ENCODE measurements at regions not wholly inside any gene's neighbourhood (a gene's known extent, or its start where the extent isn't known, plus 50 kb on each side); places are given as distances from the start of the nearest gene placed in this dataset.

GRCh38 chr10:21184984-21185383, 287.9 kb upstream of the NEBL start:
- Histone ChIP-seq H3K27me3 (ENCODE audit: control insufficient read depth, insufficient read depth, low read length) (no peaks in the 10 kb centered on the region), H3K4me1 (ENCODE audit: control insufficient read depth, low read depth, low read length) (peaks cover 4% of the 10 kb centered on the region), H3K9ac (ENCODE audit: low read length) (no peak overlapping the region), H3K36me3 (ENCODE audit: control insufficient read depth, low read depth, low read length) (no peaks in the 10 kb centered on the region), H3K9me3 (ENCODE audit: control insufficient read depth, low read depth, low read length) (no peaks in the 10 kb centered on the region), H3K4me3 (ENCODE audit: low read length) (no peak overlapping the region), H3K27ac (ENCODE audit: low read length) (no peak overlapping the region)

- no peak overlapping the region for H3K4me3 ChIP-seq (ENCODE audit: low read length)
- H3K36me3 ChIP-seq (ENCODE audit: control insufficient read depth, low read depth, low read length) = no peaks in the 10 kb centered on the region
- H3K9me3 ChIP-seq (ENCODE audit: control insufficient read depth, low read depth, low read length) = no peaks in the 10 kb centered on the region
- H3K27me3 ChIP-seq (ENCODE audit: control insufficient read depth, insufficient read depth, low read length) = no peaks in the 10 kb centered on the region
- no peak overlapping the region for H3K9ac ChIP-seq (ENCODE audit: low read length)
- peaks cover 4% of the 10 kb centered on the region for H3K4me1 ChIP-seq (ENCODE audit: control insufficient read depth, low read depth, low read length)
- H3K27ac ChIP-seq (ENCODE audit: low read length) = no peak overlapping the region
Measured at GRCh38 chr10:21184216-21184615, 287.1 kb upstream of the NEBL start.

DNA sequence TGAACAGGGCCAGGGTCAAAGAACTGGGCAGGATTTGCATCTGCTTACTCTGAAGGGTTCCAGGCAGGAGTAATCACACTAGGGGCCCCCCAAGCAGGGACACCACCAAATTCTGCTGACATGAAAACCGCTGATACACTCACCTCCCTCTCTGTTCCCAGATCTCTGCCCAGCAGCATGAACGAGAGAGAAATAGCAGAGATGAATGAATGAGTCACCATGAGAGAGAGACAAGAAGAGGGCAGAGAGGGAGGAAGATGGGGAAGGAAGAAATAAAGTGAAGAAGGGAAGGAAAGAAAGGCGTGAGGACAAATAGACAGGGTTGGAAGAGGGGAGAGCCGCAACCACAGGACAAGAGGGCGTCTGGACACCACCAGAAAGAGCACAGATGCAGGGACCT, 285.9 kb upstream of the NEBL start:
- H3K27ac ChIP-seq (ENCODE audit: low read length) = no peak overlapping the region
- no peak overlapping the region for H3K9ac ChIP-seq (ENCODE audit: low read length)

DNA sequence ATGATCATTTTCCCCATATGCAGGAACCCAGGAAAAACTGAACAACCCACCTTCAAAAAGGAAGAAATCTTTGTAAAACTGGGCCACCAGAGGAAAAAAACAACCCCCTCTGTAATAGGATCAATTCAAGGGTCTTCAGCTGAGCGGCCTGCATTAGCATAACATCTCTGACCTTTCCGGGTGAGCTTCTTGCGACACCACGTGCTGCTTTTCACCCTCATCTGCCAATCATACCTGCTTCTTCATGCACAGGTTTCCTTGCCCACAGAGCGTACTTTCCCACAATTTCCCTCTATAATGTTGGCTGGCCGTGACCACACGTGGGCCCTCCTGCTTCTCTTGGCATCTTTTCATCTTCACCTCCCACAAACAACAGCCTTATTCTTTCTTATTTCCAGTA, 284.3 kb upstream of the NEBL start:
- Histone ChIP-seq H3K27ac (ENCODE audit: low read length) (no peak overlapping the region), H3K9me3 (ENCODE audit: control insufficient read depth, low read depth, low read length) (no peaks in the 10 kb centered on the region), H3K27me3 (ENCODE audit: control insufficient read depth, insufficient read depth, low read length) (peaks cover 3% of the 10 kb centered on the region), H3K36me3 (ENCODE audit: control insufficient read depth, low read depth, low read length) (no peaks in the 10 kb centered on the region), H3K4me1 (ENCODE audit: control insufficient read depth, low read depth, low read length) (peaks cover 4% of the 10 kb centered on the region), H3K4me3 (ENCODE audit: low read length) (no peak overlapping the region), H3K9ac (ENCODE audit: low read length) (no peak overlapping the region)

More for the DNA sequence above, 285.9 kb upstream of the NEBL start:
- Histone ChIP-seq H3K4me3 (ENCODE audit: low read length) (no peak overlapping the region), H3K36me3 (ENCODE audit: control insufficient read depth, low read depth, low read length) (no peaks in the 10 kb centered on the region), H3K27me3 (ENCODE audit: control insufficient read depth, insufficient read depth, low read length) (no peaks in the 10 kb centered on the region), H3K9me3 (ENCODE audit: control insufficient read depth, low read depth, low read length) (no peaks in the 10 kb centered on the region), H3K4me1 (ENCODE audit: control insufficient read depth, low read depth, low read length) (peaks cover 4% of the 10 kb centered on the region)

DNA sequence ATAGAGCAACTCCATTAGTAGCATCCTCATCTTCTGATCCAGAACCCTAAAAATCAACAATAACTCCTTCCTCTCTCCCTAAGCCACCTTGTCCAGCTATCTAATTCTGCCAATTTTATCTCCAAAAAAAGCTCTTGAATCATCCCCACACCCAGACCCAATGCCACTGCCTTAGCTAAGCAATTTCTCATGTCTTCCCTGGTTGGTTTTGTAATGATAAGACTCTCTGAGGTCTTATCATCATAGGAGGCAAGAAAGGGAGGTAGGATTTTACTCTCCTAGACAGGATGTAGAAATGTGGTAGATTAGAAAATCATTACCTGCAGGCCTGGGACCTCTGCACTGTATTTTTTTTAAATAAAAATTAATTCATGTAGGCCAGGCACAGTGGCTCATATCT, 283.5 kb upstream of the NEBL start:
- Histone ChIP-seq H3K4me1 (ENCODE audit: control insufficient read depth, low read depth, low read length) (peaks cover 6% of the 10 kb centered on the region), H3K9me3 (ENCODE audit: control insufficient read depth, low read depth, low read length) (no peaks in the 10 kb centered on the region), H3K9ac (ENCODE audit: low read length) (no peak overlapping the region), H3K4me3 (ENCODE audit: low read length) (no peak overlapping the region), H3K27ac (ENCODE audit: low read length) (no peak overlapping the region), H3K36me3 (ENCODE audit: control insufficient read depth, low read depth, low read length) (no peaks in the 10 kb centered on the region), H3K27me3 (ENCODE audit: control insufficient read depth, insufficient read depth, low read length) (peaks cover 11% of the 10 kb centered on the region)

GRCh38 chr10:21176934-21177480, 279.9 kb upstream of the NEBL start:
- no peak overlapping the region for H3K9ac ChIP-seq (ENCODE audit: low read length)
- H3K27ac ChIP-seq (ENCODE audit: low read length) = no peak overlapping the region
- H3K9me3 ChIP-seq (ENCODE audit: control insufficient read depth, low read depth, low read length) = no peaks in the 10 kb centered on the region
- H3K36me3 ChIP-seq (ENCODE audit: control insufficient read depth, low read depth, low read length) = no peaks in the 10 kb centered on the region
- peaks cover 43% of the 10 kb centered on the region for H3K27me3 ChIP-seq (ENCODE audit: control insufficient read depth, insufficient read depth, low read length)
- no peak overlapping the region for H3K4me3 ChIP-seq (ENCODE audit: low read length)
- H3K4me1 ChIP-seq (ENCODE audit: control insufficient read depth, low read depth, low read length) = peaks cover 18% of the 10 kb centered on the region

GRCh38 chr10:21175797-21176196, 278.7 kb upstream of the NEBL start:
- Histone ChIP-seq H3K9me3 (ENCODE audit: control insufficient read depth, low read depth, low read length) (no peaks in the 10 kb centered on the region), H3K27ac (ENCODE audit: low read length) (no peak overlapping the region), H3K4me1 (ENCODE audit: control insufficient read depth, low read depth, low read length) (peaks cover 14% of the 10 kb centered on the region), H3K9ac (ENCODE audit: low read length) (no peak overlapping the region), H3K27me3 (ENCODE audit: control insufficient read depth, insufficient read depth, low read length) (peaks cover 49% of the 10 kb centered on the region), H3K36me3 (ENCODE audit: control insufficient read depth, low read depth, low read length) (no peaks in the 10 kb centered on the region), H3K4me3 (ENCODE audit: low read length) (no peak overlapping the region)

- H3K9ac ChIP-seq (ENCODE audit: low read length) = no peak overlapping the region
- peaks cover 49% of the 10 kb centered on the region for H3K27me3 ChIP-seq (ENCODE audit: control insufficient read depth, insufficient read depth, low read length)
- H3K4me1 ChIP-seq (ENCODE audit: control insufficient read depth, low read depth, low read length) = peaks cover 14% of the 10 kb centered on the region
- no peaks in the 10 kb centered on the region for H3K9me3 ChIP-seq (ENCODE audit: control insufficient read depth, low read depth, low read length)
- H3K36me3 ChIP-seq (ENCODE audit: control insufficient read depth, low read depth, low read length) = no peaks in the 10 kb centered on the region
- H3K4me3 ChIP-seq (ENCODE audit: low read length) = peak overlapping the region; percentile 68
- no peak overlapping the region for H3K27ac ChIP-seq (ENCODE audit: low read length)
Measured at GRCh38 chr10:21174715-21175495, 277.8 kb upstream of the NEBL start.

DNA sequence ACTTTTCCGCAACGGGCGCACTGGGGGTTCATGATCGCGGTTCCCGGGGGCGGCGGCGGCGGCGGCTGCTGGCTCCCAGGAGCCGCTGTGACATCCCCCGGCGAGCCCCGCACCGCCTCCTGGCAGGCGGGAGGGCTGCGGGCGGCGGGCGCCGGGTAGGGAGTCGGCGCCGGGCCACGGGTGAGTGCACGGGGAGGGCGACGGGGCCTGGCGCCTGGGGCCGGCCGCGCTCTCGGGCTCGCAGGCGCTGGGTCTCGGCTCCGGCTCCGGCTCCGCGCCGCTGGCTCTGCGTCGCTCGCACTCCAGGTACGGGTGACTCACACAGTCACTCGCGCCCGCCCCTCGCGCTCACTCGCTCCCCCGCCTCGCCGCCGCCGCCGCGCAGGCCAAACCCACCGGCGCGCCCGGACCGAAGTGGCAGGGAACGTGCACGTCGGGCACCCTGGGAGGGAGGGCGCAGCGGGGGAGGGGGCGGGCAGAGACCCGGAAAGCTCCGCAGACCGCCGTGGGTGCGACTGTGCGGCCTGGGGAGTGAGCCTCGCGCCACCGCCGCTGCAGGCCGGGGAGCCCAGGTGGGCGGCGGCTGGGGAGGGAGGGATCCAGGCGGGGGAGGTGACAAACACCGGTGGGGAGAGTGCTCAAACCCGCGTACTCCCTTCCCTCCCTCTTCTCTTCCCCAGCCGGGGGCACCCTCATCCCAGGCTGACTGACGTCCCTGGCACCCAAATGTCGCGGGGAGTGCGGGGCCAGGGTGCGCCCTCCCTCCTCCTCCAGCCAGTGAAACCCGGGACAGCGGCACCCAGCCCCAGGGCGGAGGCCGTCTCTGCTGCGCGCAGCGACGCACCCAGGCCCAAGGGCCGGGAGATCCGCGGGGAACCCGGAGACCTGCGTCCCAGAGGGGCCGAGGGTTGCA, 276.9 kb upstream of the NEBL start:
- Histone ChIP-seq H3K4me1 (ENCODE audit: control insufficient read depth, low read depth, low read length) (peaks cover 14% of the 10 kb centered on the region), H3K4me3 (ENCODE audit: low read length) (peak overlapping the region; percentile 68), H3K9me3 (ENCODE audit: control insufficient read depth, low read depth, low read length) (no peaks in the 10 kb centered on the region), H3K9ac (ENCODE audit: low read length) (no peak overlapping the region), H3K27ac (ENCODE audit: low read length) (no peak overlapping the region), H3K36me3 (ENCODE audit: control insufficient read depth, low read depth, low read length) (no peaks in the 10 kb centered on the region), H3K27me3 (ENCODE audit: control insufficient read depth, insufficient read depth, low read length) (peaks cover 49% of the 10 kb centered on the region)

GRCh38 chr10:21172930-21173801, 276.1 kb upstream of the NEBL start:
- peaks cover 14% of the 10 kb centered on the region for H3K4me1 ChIP-seq (ENCODE audit: control insufficient read depth, low read depth, low read length)
- H3K27ac ChIP-seq (ENCODE audit: low read length) = no peak overlapping the region
- peaks cover 49% of the 10 kb centered on the region for H3K27me3 ChIP-seq (ENCODE audit: control insufficient read depth, insufficient read depth, low read length)
- no peaks in the 10 kb centered on the region for H3K36me3 ChIP-seq (ENCODE audit: control insufficient read depth, low read depth, low read length)
- H3K9ac ChIP-seq (ENCODE audit: low read length) = no peak overlapping the region
- peak overlapping the region; percentile 68 for H3K4me3 ChIP-seq (ENCODE audit: low read length)
- no peaks in the 10 kb centered on the region for H3K9me3 ChIP-seq (ENCODE audit: control insufficient read depth, low read depth, low read length)

GRCh38 chr10:21172542-21172929, 275.4 kb upstream of the NEBL start:
- Histone ChIP-seq H3K36me3 (ENCODE audit: control insufficient read depth, low read depth, low read length) (no peaks in the 10 kb centered on the region), H3K27ac (ENCODE audit: low read length) (no peak overlapping the region), H3K4me3 (ENCODE audit: low read length) (peak overlapping the region; percentile 68), H3K9me3 (ENCODE audit: control insufficient read depth, low read depth, low read length) (no peaks in the 10 kb centered on the region), H3K9ac (ENCODE audit: low read length) (no peak overlapping the region), H3K4me1 (ENCODE audit: control insufficient read depth, low read depth, low read length) (peaks cover 14% of the 10 kb centered on the region), H3K27me3 (ENCODE audit: control insufficient read depth, insufficient read depth, low read length) (peaks cover 49% of the 10 kb centered on the region)
